ENCODE measurements at regions not wholly inside any gene's neighbourhood (a gene's known extent, or its start where the extent isn't known, plus 50 kb on each side); places are given as distances from the start of the nearest gene placed in this dataset.
A peak's percentile ranks its signal among the peaks of the same experiment; 100 is the strongest.

DNA sequence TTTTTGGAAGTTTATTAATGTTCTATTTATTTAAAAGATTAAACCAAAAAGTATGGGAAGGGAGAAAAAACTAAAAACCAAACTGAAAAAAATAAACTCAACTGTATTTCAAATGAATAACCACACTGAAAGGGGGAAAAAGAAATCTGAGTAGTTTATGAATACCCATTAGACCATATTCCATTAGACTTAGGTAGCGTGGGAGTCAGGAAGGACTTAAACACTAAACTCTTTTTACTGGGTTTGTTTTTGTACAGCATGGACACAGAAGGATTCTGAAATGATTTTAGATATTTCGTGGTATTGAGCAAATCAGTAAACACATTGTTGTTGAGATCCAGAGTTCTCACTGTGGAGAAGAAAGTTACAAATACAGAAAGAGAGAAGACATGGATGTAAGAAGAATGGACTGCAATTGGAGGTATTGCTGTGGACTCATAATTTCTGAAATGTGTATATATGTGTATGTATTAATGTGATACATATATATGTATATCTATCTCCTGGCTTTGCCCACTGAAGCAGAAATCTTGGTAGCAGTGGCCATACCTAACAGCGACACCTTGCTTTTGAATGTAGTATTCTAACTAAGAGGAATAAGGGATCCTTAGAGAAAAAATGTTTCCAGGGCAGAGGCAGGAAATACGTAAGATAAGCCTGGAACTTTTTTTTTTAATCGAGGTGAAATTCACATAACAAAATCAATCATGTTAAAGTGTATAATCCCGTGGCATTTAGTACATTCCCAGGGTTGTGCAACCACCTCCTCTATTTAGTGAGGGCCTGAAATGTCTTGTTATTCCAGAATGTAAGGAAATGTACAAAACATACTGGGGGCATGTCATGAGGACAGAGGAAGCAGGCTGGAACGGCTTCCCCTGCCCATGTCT is 228.8 kb downstream of the SMARCA2 start:
- Histone ChIP-seq H3K4me2 (ENCODE audit: low read length) (no peak overlapping the region), H3K27me3 (ENCODE audit: insufficient read depth, low read length, poor library complexity) (no peaks in the 10 kb centered on the region), H3K4ac (ENCODE audit: low read depth, low read length) (no peak overlapping the region), H4K5ac (ENCODE audit: low read length) (no peak overlapping the region), H3K56ac (ENCODE audit: low read length) (no peak overlapping the region), H3K4me3 (ENCODE audit: low read length) (no peak overlapping the region), H3K36me3 (ENCODE audit: control insufficient read depth, insufficient read depth, low read length) (no peaks in the 10 kb centered on the region), H2BK120ac (ENCODE audit: low read depth, low read length) (no peak overlapping the region), H2BK15ac (replicated peaks; ENCODE audit: low read depth) (peak overlapping the region; percentile 42), H3K79me1 (ENCODE audit: low read length) (no peaks in the 10 kb centered on the region), H3K18ac (ENCODE audit: low read length) (no peak overlapping the region), H3K27ac (ENCODE audit: low read depth, low read length) (no peak overlapping the region), H2AK5ac (ENCODE audit: low read length) (no peak overlapping the region), H3K4me1 (ENCODE audit: control insufficient read depth, low read depth, low read length) (peaks cover 6% of the 10 kb centered on the region), H3K79me2 (ENCODE audit: control insufficient read depth, insufficient read depth, low read length) (no peaks in the 10 kb centered on the region), H2BK5ac (ENCODE audit: low read length) (no peak overlapping the region), H3K9ac (ENCODE audit: low read length) (no peak overlapping the region), H3K23ac (ENCODE audit: low read length) (no peak overlapping the region), H4K8ac (ENCODE audit: low read depth, low read length) (no peak overlapping the region)
- DNase-seq: no peak
- WGBS (ENCODE audit: extremely low coverage, insufficient coverage, low lambda C conversion rate): no CpG with 5 or more reads among the region's 7 CpGs

- no peaks in the 10 kb centered on the region for H3K79me1 ChIP-seq (ENCODE audit: low read length)
- no peak overlapping the region for H3K4ac ChIP-seq (ENCODE audit: low read depth, low read length)
- no peaks in the 10 kb centered on the region for H3K36me3 ChIP-seq (ENCODE audit: control insufficient read depth, insufficient read depth, low read length)
- no peak overlapping the region for H3K4me3 ChIP-seq (ENCODE audit: low read length)
- no peaks in the 10 kb centered on the region for H3K27me3 ChIP-seq (ENCODE audit: insufficient read depth, low read length, poor library complexity)
- no peak overlapping the region for H2BK15ac ChIP-seq (replicated peaks; ENCODE audit: low read depth)
- no peak overlapping the region for H3K27ac ChIP-seq (ENCODE audit: low read depth, low read length)
- H4K5ac ChIP-seq (ENCODE audit: low read length): no peak overlapping the region
- H3K56ac ChIP-seq (ENCODE audit: low read length): no peak overlapping the region
- WGBS (ENCODE audit: extremely low coverage, insufficient coverage, low lambda C conversion rate): no CpG with 5 or more reads among the region's 6 CpGs
- no peak overlapping the region for H2BK5ac ChIP-seq (ENCODE audit: low read length)
- no peak for DNase-seq
- no peak overlapping the region for H3K4me2 ChIP-seq (ENCODE audit: low read length)
- H3K18ac ChIP-seq (ENCODE audit: low read length): no peak overlapping the region
- no peak overlapping the region for H3K9ac ChIP-seq (ENCODE audit: low read length)
- H3K79me2 ChIP-seq (ENCODE audit: control insufficient read depth, insufficient read depth, low read length): no peaks in the 10 kb centered on the region
- no peak overlapping the region for H2AK5ac ChIP-seq (ENCODE audit: low read length)
- H3K4me1 ChIP-seq (ENCODE audit: control insufficient read depth, low read depth, low read length): peaks cover 6% of the 10 kb centered on the region
- no peak overlapping the region for H2BK120ac ChIP-seq (ENCODE audit: low read depth, low read length)
- H4K8ac ChIP-seq (ENCODE audit: low read depth, low read length): no peak overlapping the region
- no peak overlapping the region for H3K23ac ChIP-seq (ENCODE audit: low read length)
Observed at GRCh38 chr9:2247340-2247739, 232.2 kb downstream of the SMARCA2 start.

DNA sequence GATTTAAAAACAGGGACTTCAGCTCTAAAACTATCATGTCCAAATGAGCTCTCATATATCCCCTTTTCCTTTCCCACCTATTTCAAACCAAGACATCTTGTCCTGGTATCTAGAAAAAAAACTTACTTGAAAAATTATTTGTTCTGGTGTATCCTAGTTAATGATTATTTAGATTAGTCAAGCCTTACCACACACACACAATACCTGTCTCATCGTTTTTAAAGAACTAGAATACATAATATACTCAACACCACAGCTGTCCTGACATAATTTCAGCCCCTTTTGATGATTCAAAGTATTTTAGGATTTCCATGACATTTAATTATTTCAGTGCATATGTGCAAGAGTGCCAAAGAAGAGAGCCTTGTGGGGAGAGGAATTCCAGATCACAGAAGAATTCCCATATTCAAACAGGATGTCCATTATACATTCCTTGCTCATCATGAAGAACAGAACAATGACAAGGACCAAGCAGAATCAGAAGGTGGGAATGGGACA is 233.7 kb downstream of the SMARCA2 start:
- H3K23ac ChIP-seq (ENCODE audit: low read length): no peak overlapping the region
- no peaks in the 10 kb centered on the region for H3K79me2 ChIP-seq (ENCODE audit: control insufficient read depth, insufficient read depth, low read length)
- H2BK120ac ChIP-seq (ENCODE audit: low read depth, low read length): no peak overlapping the region
- H3K79me1 ChIP-seq (ENCODE audit: low read length): no peaks in the 10 kb centered on the region
- no peak overlapping the region for H3K4me3 ChIP-seq (ENCODE audit: low read length)
- H3K18ac ChIP-seq (ENCODE audit: low read length): no peak overlapping the region
- H3K27me3 ChIP-seq (ENCODE audit: insufficient read depth, low read length, poor library complexity): no peaks in the 10 kb centered on the region
- no peak overlapping the region for H2BK15ac ChIP-seq (replicated peaks; ENCODE audit: low read depth)
- H3K36me3 ChIP-seq (ENCODE audit: control insufficient read depth, insufficient read depth, low read length): no peaks in the 10 kb centered on the region
- no peak overlapping the region for H3K4me2 ChIP-seq (ENCODE audit: low read length)
- H3K27ac ChIP-seq (ENCODE audit: low read depth, low read length): no peak overlapping the region
- H4K8ac ChIP-seq (ENCODE audit: low read depth, low read length): no peak overlapping the region
- WGBS (ENCODE audit: extremely low coverage, insufficient coverage, low lambda C conversion rate): no CpG with 5 or more reads among the region's 1 CpG
- H2BK5ac ChIP-seq (ENCODE audit: low read length): no peak overlapping the region
- H2AK5ac ChIP-seq (ENCODE audit: low read length): no peak overlapping the region
- no peak overlapping the region for H3K56ac ChIP-seq (ENCODE audit: low read length)
- H4K5ac ChIP-seq (ENCODE audit: low read length): no peak overlapping the region
- no peaks in the 10 kb centered on the region for H3K4me1 ChIP-seq (ENCODE audit: control insufficient read depth, low read depth, low read length)
- no peak for DNase-seq
- no peak overlapping the region for H3K4ac ChIP-seq (ENCODE audit: low read depth, low read length)
- no peak overlapping the region for H3K9ac ChIP-seq (ENCODE audit: low read length)

DNA sequence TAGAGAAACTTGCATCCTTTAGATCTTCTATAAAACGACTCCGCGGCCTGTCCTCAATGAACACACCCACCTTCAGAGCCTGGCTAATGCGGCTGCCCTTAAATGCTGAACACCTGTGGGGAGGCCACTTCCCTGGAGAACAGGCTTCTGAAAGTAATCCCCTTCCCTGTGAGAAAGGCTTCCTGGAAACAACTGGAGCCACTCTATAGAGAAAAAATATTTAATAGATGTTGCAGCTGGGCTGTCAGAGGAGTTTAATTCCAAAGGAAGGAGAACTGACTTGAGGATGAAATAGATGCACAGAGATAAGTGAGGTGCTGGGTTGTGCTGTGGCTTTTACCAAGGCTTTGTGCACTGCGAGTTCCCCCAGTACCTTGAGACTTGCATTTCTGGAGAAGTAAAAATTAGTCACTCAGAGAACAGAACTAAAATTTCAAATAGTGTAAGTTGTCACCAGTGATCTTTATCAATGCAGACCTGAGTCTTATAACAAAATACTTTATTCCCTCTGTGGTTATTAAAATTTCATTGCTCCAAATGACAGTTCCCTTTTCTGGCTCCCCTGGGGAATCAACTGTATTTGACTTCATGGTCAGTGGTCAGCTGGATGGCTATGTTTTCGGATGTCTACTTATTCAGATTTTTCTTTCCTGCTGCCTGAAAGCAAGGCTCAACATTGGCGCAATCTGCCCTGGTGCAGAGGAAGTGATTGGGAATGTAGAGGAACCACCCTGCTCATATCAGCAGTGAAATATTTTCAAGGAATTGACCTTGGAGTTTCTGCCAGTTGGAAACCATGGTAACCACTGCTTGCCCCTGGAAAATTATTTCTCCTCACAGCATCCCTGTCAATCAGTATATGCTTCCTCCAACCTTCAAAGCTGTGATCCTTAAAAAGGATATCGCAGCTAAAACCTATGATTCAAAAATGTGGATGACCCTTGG is 238.8 kb downstream of the SMARCA2 start:
- no peak overlapping the region for H4K5ac ChIP-seq (ENCODE audit: low read length)
- no peaks in the 10 kb centered on the region for H3K79me2 ChIP-seq (ENCODE audit: control insufficient read depth, insufficient read depth, low read length)
- no peak overlapping the region for H2BK15ac ChIP-seq (replicated peaks; ENCODE audit: low read depth)
- no peak overlapping the region for H3K9ac ChIP-seq (ENCODE audit: low read length)
- H3K27me3 ChIP-seq (ENCODE audit: insufficient read depth, low read length, poor library complexity): no peaks in the 10 kb centered on the region
- no peak overlapping the region for H2BK120ac ChIP-seq (ENCODE audit: low read depth, low read length)
- H3K4ac ChIP-seq (ENCODE audit: low read depth, low read length): no peak overlapping the region
- no peaks in the 10 kb centered on the region for H3K36me3 ChIP-seq (ENCODE audit: control insufficient read depth, insufficient read depth, low read length)
- DNase-seq: no peak
- no peak overlapping the region for H3K4me3 ChIP-seq (ENCODE audit: low read length)
- H2BK5ac ChIP-seq (ENCODE audit: low read length): no peak overlapping the region
- H3K27ac ChIP-seq (ENCODE audit: low read depth, low read length): no peak overlapping the region
- WGBS (ENCODE audit: extremely low coverage, insufficient coverage, low lambda C conversion rate): no CpG with 5 or more reads among the region's 8 CpGs
- no peak overlapping the region for H4K8ac ChIP-seq (ENCODE audit: low read depth, low read length)
- H3K23ac ChIP-seq (ENCODE audit: low read length): no peak overlapping the region
- no peaks in the 10 kb centered on the region for H3K79me1 ChIP-seq (ENCODE audit: low read length)
- H3K18ac ChIP-seq (ENCODE audit: low read length): no peak overlapping the region
- no peak overlapping the region for H3K56ac ChIP-seq (ENCODE audit: low read length)
- H3K4me1 ChIP-seq (ENCODE audit: control insufficient read depth, low read depth, low read length): no peaks in the 10 kb centered on the region
- no peak overlapping the region for H2AK5ac ChIP-seq (ENCODE audit: low read length)
- H3K4me2 ChIP-seq (ENCODE audit: low read length): no peak overlapping the region

GRCh38 chr9:2255128-2255527 is 240.0 kb downstream of the SMARCA2 start:
- no peak overlapping the region for H2BK15ac ChIP-seq (replicated peaks; ENCODE audit: low read depth)
- no CpG with 5 or more reads among the region's 10 CpGs for WGBS (ENCODE audit: extremely low coverage, insufficient coverage, low lambda C conversion rate)

More at GRCh38 chr9:2255128-2255527, 240.0 kb downstream of the SMARCA2 start:
- H3K79me2 ChIP-seq (ENCODE audit: control insufficient read depth, insufficient read depth, low read length): no peaks in the 10 kb centered on the region
- H3K4me1 ChIP-seq (ENCODE audit: control insufficient read depth, low read depth, low read length): no peaks in the 10 kb centered on the region
- H3K27ac ChIP-seq (ENCODE audit: low read depth, low read length): no peak overlapping the region
- H3K4me3 ChIP-seq (ENCODE audit: low read length): no peak overlapping the region
- H3K4me2 ChIP-seq (ENCODE audit: low read length): no peak overlapping the region
- H3K23ac ChIP-seq (ENCODE audit: low read length): no peak overlapping the region
- H3K9ac ChIP-seq (ENCODE audit: low read length): no peak overlapping the region
- H3K18ac ChIP-seq (ENCODE audit: low read length): peak overlapping the region; percentile 15
- peak overlapping the region; percentile 1 for H3K56ac ChIP-seq (ENCODE audit: low read length)
- no peak overlapping the region for H4K5ac ChIP-seq (ENCODE audit: low read length)
- no peaks in the 10 kb centered on the region for H3K79me1 ChIP-seq (ENCODE audit: low read length)
- H2AK5ac ChIP-seq (ENCODE audit: low read length): no peak overlapping the region
- H3K36me3 ChIP-seq (ENCODE audit: control insufficient read depth, insufficient read depth, low read length): no peaks in the 10 kb centered on the region
- no peaks in the 10 kb centered on the region for H3K27me3 ChIP-seq (ENCODE audit: insufficient read depth, low read length, poor library complexity)
- H3K4ac ChIP-seq (ENCODE audit: low read depth, low read length): peak overlapping the region; percentile 75
- no peak overlapping the region for H4K8ac ChIP-seq (ENCODE audit: low read depth, low read length)
- no peak overlapping the region for H2BK5ac ChIP-seq (ENCODE audit: low read length)
- H2BK120ac ChIP-seq (ENCODE audit: low read depth, low read length): no peak overlapping the region
- peak; percentile 71 for DNase-seq
